ENCODE measurements at regions not wholly inside any gene's neighbourhood (a gene's known extent, or its start where the extent isn't known, plus 50 kb on each side); places are given as distances from the start of the nearest gene placed in this dataset.

- DNase-seq = no peak
Measured at GRCh38 chr9:107970726-107971125, 481.2 kb upstream of the KLF4 start.

- DNase-seq = no peak
Measured at GRCh38 chr9:107969727-107970126, 480.2 kb upstream of the KLF4 start.

DNA sequence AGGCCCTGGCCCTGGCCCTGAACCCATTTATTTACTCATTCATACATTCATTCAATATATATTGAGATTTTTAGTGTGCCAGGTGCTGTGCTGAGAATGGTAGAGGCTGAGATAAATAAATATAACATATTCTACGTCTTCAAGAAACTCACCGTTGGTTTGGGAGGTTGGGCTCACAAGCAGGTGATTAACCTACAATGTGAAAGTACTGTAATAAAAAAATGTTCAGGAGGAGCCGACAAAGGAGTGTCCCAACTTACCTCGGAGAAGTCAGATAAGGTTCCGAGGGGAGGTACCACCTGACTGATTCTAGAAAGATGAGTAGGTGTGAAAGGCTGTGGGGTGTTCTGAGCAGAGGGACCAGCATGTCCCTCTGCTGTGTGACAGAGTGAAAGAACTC is 479.6 kb upstream of the KLF4 start:
- DNase-seq = no peak

DNA sequence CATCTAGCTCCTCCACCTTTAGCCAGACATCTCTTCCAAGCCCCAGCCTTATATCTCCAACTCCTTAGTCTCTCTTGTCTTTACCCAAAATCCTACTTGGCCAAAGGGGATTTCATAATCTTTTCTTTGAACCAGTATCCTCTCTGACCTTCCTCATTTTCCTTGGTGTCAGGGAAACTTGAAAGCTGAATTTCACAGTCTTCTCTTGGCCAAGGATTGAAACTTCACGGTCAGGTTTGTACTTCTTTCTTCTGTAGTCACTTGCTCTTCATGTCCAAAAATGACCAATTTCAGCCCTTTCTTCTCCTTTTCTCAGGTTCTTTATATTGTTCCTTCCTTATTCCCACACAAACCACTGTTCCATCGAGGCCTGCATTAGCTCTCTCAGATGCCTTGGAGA is 473.7 kb upstream of the KLF4 start:
- no peak for DNase-seq

GRCh38 chr9:107960916-107961315 is 471.3 kb upstream of the KLF4 start:
- DNase-seq = no peak

- no peak for DNase-seq
Measured at GRCh38 chr9:107954312-107954711, 464.7 kb upstream of the KLF4 start.

GRCh38 chr9:107953556-107954125 is 464.1 kb upstream of the KLF4 start:
- no peak for DNase-seq

GRCh38 chr9:107952773-107953172 is 463.2 kb upstream of the KLF4 start:
- no peak for DNase-seq

GRCh38 chr9:107951511-107951910 is 461.9 kb upstream of the KLF4 start:
- DNase-seq = no peak

- DNase-seq = no peak
Measured at GRCh38 chr9:107949061-107949460, 459.5 kb upstream of the KLF4 start.

- no peak for DNase-seq
Measured at GRCh38 chr9:107948601-107949000, 459.0 kb upstream of the KLF4 start.

DNA sequence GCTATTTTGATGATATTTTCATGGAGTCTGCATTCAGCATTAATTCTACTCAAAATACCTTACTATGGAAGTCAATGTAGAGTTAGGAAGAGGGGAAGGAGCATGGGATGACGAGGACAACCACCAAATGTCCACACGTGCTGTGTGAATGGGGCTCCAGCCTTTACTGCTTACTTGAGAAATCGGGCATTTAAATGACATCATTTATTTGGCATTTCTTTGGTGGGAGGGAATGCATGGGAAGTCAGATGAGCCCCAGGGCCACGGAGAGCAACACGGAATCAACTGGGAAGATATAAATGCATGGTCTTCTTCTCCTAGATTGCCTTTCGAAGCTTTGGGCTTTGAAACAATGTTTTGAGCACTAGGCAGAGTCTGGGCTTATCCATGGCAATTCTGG is 458.5 kb upstream of the KLF4 start:
- no peak for DNase-seq

- DNase-seq = no peak
Measured at GRCh38 chr9:107946364-107947141, 457.0 kb upstream of the KLF4 start.

DNA sequence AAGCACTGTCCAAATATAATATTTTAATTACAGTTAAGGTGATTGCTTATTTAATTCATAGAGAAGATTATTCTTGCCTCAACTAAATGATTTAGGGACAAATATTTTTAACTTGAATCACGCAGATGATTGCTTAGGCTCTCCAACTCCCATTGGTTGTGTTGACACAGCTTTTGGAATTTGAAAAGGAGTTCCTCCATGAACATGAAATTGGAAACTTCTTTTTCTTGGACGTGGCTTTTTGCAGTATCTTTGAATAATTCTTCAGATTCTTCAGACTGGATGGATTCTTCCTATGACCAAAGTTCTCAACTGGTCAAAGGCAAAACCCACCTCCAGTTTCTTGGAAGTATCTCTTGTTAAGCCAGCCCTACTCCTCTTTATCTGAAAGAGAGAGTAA is 456.4 kb upstream of the KLF4 start:
- DNase-seq = no peak

DNA sequence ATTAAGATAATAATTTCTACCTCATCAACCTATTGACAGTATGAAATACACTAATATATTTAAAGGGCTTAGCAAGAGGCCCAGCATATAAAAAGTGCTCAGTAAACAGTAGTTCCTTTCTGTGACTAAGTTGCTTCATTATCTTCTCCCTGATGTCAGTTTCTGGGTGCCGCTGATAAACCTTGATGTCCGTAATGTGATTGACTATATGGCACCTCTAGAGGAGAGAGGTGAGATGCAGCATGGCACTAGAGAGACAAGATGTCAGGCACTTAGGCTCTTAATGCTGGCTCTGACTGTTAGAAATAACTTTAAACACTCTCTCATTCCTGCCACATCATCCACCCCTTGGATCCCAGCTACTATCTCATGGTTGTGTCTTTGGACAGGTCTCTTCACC is 455.9 kb upstream of the KLF4 start:
- DNase-seq = no peak

- DNase-seq = no peak
Measured at GRCh38 chr9:107944387-107944786, 454.8 kb upstream of the KLF4 start.

DNA sequence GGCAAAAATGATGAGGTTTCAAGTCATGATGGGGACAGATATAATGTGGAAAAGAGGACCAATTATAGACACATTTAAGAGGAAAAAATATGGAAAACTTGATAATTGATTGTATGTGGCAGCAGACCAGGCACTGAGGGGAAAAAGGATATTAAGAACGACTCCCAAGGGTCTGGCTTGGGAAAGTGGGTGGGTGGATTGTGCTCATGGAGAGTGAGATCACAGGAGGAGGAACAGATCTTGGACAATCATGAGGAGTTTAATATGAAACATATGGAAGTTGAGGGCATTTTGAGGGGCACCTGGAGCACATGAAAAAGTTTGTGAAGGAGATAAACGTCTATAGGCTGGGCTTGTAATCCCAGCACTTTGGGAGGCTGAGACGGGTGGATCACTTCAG is 454.3 kb upstream of the KLF4 start:
- no peak for DNase-seq

DNA sequence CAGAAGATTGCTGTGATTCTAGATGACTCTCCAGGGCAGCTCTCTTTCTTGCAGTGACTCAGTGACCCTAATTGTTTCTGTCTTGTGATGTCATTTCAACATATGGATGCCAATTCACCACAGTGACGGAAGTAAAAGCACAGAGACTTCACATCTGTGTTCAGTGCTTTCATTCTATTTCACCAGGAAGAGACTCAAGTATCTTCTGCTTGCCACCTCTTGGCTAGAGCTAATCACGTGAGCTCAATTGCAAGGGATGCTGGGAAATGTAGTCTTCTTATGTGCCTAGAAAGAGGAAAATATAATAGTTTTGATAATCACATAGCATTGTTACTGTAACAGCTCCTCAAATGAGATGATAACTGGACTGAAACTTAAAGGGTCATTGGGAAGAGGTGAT is 453.3 kb upstream of the KLF4 start:
- DNase-seq = no peak

DNA sequence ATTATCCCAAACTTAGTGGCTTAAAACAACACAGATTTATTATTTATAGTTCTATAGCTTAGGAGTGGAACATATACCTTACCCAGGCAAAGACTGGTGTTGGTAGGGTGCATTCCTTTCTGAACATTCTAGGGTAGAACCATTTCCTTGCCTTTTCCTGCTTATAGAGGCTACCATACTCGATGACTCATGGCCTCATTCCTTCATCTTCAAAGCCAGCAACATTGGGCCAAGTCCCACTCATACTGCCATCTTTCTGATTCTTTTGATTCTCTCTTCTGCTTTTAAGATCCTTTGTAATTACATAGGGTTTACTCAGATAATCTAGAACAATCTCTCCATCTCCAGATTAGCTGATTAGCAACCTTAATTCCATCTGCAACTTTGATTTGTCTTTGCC is 452.7 kb upstream of the KLF4 start:
- no peak for DNase-seq

GRCh38 chr9:107940616-107941595 is 451.3 kb upstream of the KLF4 start:
- no peak for DNase-seq

- DNase-seq = no peak
Measured at GRCh38 chr9:107938801-107939386, 449.3 kb upstream of the KLF4 start.

DNA sequence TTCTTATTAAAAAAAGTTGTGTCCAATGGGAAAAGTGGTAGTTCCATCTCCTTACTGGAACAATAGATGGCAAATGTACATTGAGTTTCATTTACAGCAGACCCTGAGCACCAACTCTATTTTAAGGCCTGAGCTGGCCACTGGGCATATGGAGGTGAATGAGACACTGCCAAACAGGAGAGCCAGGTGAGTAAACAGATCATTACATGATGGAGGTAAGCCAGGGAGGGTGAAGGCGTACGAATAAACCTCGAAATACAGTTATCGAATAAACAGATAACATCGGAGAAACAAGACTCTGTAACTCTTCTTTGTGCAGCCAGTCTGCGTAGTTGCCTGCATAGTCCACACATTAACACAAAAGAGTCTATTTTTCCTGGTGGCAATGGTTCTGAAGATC is 446.4 kb upstream of the KLF4 start:
- peak; percentile 63 for DNase-seq

GRCh38 chr9:107933516-107933915 is 443.9 kb upstream of the KLF4 start:
- no peak for DNase-seq
